H9 (cell line): ENCODE measurements at regions not wholly inside any gene's neighbourhood (a gene's known extent, or its start where the extent isn't known, plus 50 kb on each side); places are given as distances from the start of the nearest gene placed in this dataset.
"Not testable (repeated sequence)": the region's sequence is repeated elsewhere in the genome, so short reads cannot be mapped to it uniquely, and the experiment has no call there.

Source experiments
- DNase-seq: peaks from one replicate; pipeline ENCODE4 v3.0.0-alpha.2; 2017
- H2AFZ ChIP-seq: one replicate; pipeline ENCODE4 v1.6.1; 2013; ENCODE audit warnings: mild to moderate bottlenecking, low read length, control low read depth, moderate library complexity
- H2AK5ac ChIP-seq: 2 replicates; pipeline ENCODE4 v1.6.1; 2013; ENCODE audit warnings: low read length, control low read depth, mixed read lengths; ENCODE audit not compliant: insufficient read length
- H2BK120ac ChIP-seq: one replicate; pipeline ENCODE4 v1.6.1; 2013; ENCODE audit warnings: low read depth, mild to moderate bottlenecking, low read length, control low read depth, inconsistent platforms; ENCODE audit not compliant: poor library complexity, severe bottlenecking
- H2BK12ac ChIP-seq: 2 replicates; pipeline ENCODE4 v1.6.1; 2013; ENCODE audit warnings: low read length, control low read depth, mixed read lengths, low read depth; ENCODE audit not compliant: insufficient read length
- H2BK15ac ChIP-seq: 2 replicates; pipeline ENCODE4 v1.6.1; 2013; ENCODE audit warnings: low read depth, low read length, control low read depth
- H2BK20ac ChIP-seq: one replicate; pipeline ENCODE4 v1.6.1; 2013; ENCODE audit warnings: low read depth, mild to moderate bottlenecking, low read length, control low read depth, inconsistent platforms; ENCODE audit not compliant: poor library complexity, severe bottlenecking
- H2BK5ac ChIP-seq: 2 replicates; pipeline ENCODE4 v1.6.1; 2013; ENCODE audit warnings: low read length, control low read depth, mixed read lengths; ENCODE audit not compliant: insufficient read length
- H3K14ac ChIP-seq: 2 replicates; pipeline ENCODE4 v1.6.1; 2013; ENCODE audit warnings: low read length, control low read depth; ENCODE audit not compliant: insufficient read depth
- H3K18ac ChIP-seq: 2 replicates; pipeline ENCODE4 v1.6.1; 2013; ENCODE audit warnings: low read depth, mild to moderate bottlenecking, mixed read lengths, low read length, control low read depth; ENCODE audit not compliant: insufficient read length
- H3K23ac ChIP-seq: 2 replicates; pipeline ENCODE4 v1.6.1; 2013; ENCODE audit warnings: low read length, control low read depth, mixed read lengths, low read depth; ENCODE audit not compliant: insufficient read length
- H3K23me2 ChIP-seq: 2 replicates; pipeline ENCODE4 v1.6.1; 2013; ENCODE audit warnings: low read depth, mild to moderate bottlenecking, mixed read lengths, low read length, control low read depth; ENCODE audit not compliant: insufficient read length, poor library complexity, severe bottlenecking
- H3K27ac ChIP-seq: 2 replicates; pipeline ENCODE4 v1.5.1; 2013; ENCODE audit warnings: low read length, control low read depth, mixed read lengths, low read depth; ENCODE audit not compliant: insufficient read length
- H3K27me3 ChIP-seq: 2 replicates; pipeline ENCODE4 v1.6.1; 2013; ENCODE audit warnings: low read length, control low read depth, inconsistent platforms; ENCODE audit not compliant: insufficient read depth
- H3K4ac ChIP-seq: 2 replicates; pipeline ENCODE4 v1.6.1; 2013; ENCODE audit warnings: low read depth, mild to moderate bottlenecking, control low read depth, inconsistent platforms, low read length, moderate library complexity
- H3K4me1 ChIP-seq: 2 replicates; pipeline ENCODE4 v1.6.1; 2013; ENCODE audit warnings: low read length, control low read depth, inconsistent platforms; ENCODE audit not compliant: insufficient read depth
- H3K4me2 ChIP-seq: 2 replicates; pipeline ENCODE4 v1.6.1; 2013; ENCODE audit warnings: low read length, control low read depth, mixed read lengths; ENCODE audit not compliant: insufficient read length, insufficient read depth
- H3K56ac ChIP-seq: 2 replicates; pipeline ENCODE4 v1.6.1; 2013; ENCODE audit warnings: low read depth, mild to moderate bottlenecking, mixed read lengths, low read length, control low read depth; ENCODE audit not compliant: insufficient read length
- H3K79me1 ChIP-seq: 2 replicates; pipeline ENCODE4 v1.6.1; 2013; ENCODE audit warnings: low read depth, mild to moderate bottlenecking, moderate library complexity, low read length, control low read depth, inconsistent platforms; ENCODE audit not compliant: insufficient read depth, poor library complexity, severe bottlenecking
- H3K79me2 ChIP-seq: 2 replicates; pipeline ENCODE4 v1.6.1; 2013; ENCODE audit warnings: low read length, control low read depth, inconsistent platforms; ENCODE audit not compliant: insufficient read depth
- H3K9ac ChIP-seq: 2 replicates; pipeline ENCODE4 v1.6.1; 2013; ENCODE audit warnings: low read length, control low read depth, mixed read lengths; ENCODE audit not compliant: insufficient read length; ENCODE audit errors: extremely low read depth
- H3K9me3 ChIP-seq: one replicate; pipeline ENCODE4 v1.6.1; 2013; ENCODE audit warnings: low read depth, low read length, inconsistent platforms; ENCODE audit not compliant: control insufficient read depth
- H3T11ph ChIP-seq: one replicate; pipeline ENCODE4 v1.6.1; 2013; ENCODE audit warnings: mild to moderate bottlenecking, low read length, control low read depth, inconsistent platforms
- H4K20me1 ChIP-seq: one replicate; pipeline ENCODE4 v1.6.1; 2013; ENCODE audit not compliant: control insufficient read depth, insufficient read length, insufficient read depth
- H4K5ac ChIP-seq: 2 replicates; pipeline ENCODE4 v1.6.1; 2013; ENCODE audit warnings: low read depth, mild to moderate bottlenecking, mixed read lengths, low read length, control low read depth; ENCODE audit not compliant: insufficient read length
- H4K8ac ChIP-seq: replicated peaks from 2 replicates; pipeline ENCODE4 v1.6.1; 2013; ENCODE audit warnings: low read length, control low read depth, mixed read lengths, low read depth; ENCODE audit not compliant: insufficient read length
- H4K91ac ChIP-seq: 2 replicates; pipeline ENCODE4 v1.6.1; 2013; ENCODE audit warnings: low read depth, mild to moderate bottlenecking, moderate library complexity, mixed read lengths, low read length, control low read depth; ENCODE audit not compliant: insufficient read length
- H3K27ac Mint-ChIP-seq, 3 experiments: 2 replicates in 2 of 3; 3 replicates in 1 of 3; pipeline ENCODE4 v1.8.0; 2020 to 2021; ENCODE audit warnings: mixed read lengths in 3 of 3, mild to moderate bottlenecking in 1 of 3, moderate library complexity in 1 of 3
- H3K27me3 Mint-ChIP-seq: 2 replicates; pipeline ENCODE4 v1.8.0; 2021; ENCODE audit warnings: low read depth, mild to moderate bottlenecking, moderate library complexity, mixed read lengths
- H3K36me3 Mint-ChIP-seq, 3 experiments: 2 replicates in 2 of 3; 3 replicates in 1 of 3; pipeline ENCODE4 v1.8.0; 2020 to 2021; ENCODE audit warnings: low read depth in 3 of 3, mixed read lengths in 3 of 3; ENCODE audit not compliant: insufficient read depth in 1 of 3
- H3K4me1 Mint-ChIP-seq, 2 experiments: 2 replicates each; pipeline ENCODE4 v1.8.0; 2020; ENCODE audit warnings: mixed read lengths in 2 of 2
- H3K4me3 Mint-ChIP-seq, 2 experiments: 2 replicates in 1 of 2; 3 replicates in 1 of 2; pipeline ENCODE4 v1.8.0; 2020 to 2021; ENCODE audit warnings: mild to moderate bottlenecking in 2 of 2, mixed read lengths in 2 of 2, moderate library complexity in 1 of 2
- H3K9me3 Mint-ChIP-seq, 2 experiments: 2 replicates in 1 of 2; 3 replicates in 1 of 2; pipeline ENCODE4 v1.8.0; 2020; ENCODE audit warnings: mild to moderate bottlenecking in 2 of 2, mixed read lengths in 2 of 2, moderate library complexity in 1 of 2
- WGBS: extraction: QIAGEN DNeasy Blood & Tissue Kit; methylation state at CpG from one replicate; pipeline ENCODE4 v1.1.7; 2013; ENCODE audit warnings: missing lambda C conversion rate, low lambda C conversion rate, mixed read lengths; ENCODE audit not compliant: insufficient read length; ENCODE audit errors: extremely low coverage; 5-methylcytosine and 5-hydroxymethylcytosine counted together
- TF ChIP-seq, protein P1 (sequence below): fragments of 200-600 bp; sonication (generic); conservative IDR thresholded peaks from 3 replicates; pipeline ENCODE4 v1.8.0; 2021; ENCODE audit warnings: antibody characterized with exemption, mild to moderate bottlenecking

DNA sequence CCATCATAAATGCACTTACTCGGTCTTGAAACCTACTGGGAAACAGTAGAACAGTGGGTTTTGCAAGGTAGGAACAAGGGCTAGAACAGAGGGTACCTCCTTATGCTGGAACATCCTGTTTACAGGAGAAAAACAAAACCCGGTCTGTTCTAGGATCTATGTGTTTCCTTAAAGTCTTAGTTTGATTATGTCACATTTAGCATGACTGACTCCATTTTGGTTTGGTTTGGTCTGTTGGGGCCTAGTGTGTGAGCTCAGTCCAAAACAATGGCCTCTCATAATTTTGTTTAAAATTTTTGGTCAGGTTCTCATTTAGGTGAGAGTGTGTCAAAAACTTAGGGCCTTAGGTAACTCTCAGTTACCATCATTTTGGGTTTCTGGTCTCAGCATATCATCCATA is 96.3 kb upstream of the TRIM24 start:
- no peak overlapping the region for H4K5ac ChIP-seq
- no peaks in the 10 kb centered on the region for H3K9me3 ChIP-seq
- H3K23ac ChIP-seq, result no peak overlapping the region
- H3K9ac ChIP-seq, result no peak overlapping the region
- H2BK5ac ChIP-seq, result no peak overlapping the region
- Mint-ChIP-seq H3K4me1 (peaks cover 10 to 14% of the 10 kb centered on the region in 2 experiments), H3K9me3 (peaks cover 3 to 4% of the 10 kb centered on the region in 2 experiments; a peak in 2 of 5 replicates), H3K27me3 (no peaks in the 10 kb centered on the region; the same call in 1 of the 2 replicates), H3K27ac (no peak overlapping the region), H3K36me3 (peaks cover 3 to 6% (median 4%) of the 10 kb centered on the region in 3 experiments; a peak in 4 of 7 replicates), H3K4me3 (no peak overlapping the region)
- TF ChIP-seq, protein P1, sequence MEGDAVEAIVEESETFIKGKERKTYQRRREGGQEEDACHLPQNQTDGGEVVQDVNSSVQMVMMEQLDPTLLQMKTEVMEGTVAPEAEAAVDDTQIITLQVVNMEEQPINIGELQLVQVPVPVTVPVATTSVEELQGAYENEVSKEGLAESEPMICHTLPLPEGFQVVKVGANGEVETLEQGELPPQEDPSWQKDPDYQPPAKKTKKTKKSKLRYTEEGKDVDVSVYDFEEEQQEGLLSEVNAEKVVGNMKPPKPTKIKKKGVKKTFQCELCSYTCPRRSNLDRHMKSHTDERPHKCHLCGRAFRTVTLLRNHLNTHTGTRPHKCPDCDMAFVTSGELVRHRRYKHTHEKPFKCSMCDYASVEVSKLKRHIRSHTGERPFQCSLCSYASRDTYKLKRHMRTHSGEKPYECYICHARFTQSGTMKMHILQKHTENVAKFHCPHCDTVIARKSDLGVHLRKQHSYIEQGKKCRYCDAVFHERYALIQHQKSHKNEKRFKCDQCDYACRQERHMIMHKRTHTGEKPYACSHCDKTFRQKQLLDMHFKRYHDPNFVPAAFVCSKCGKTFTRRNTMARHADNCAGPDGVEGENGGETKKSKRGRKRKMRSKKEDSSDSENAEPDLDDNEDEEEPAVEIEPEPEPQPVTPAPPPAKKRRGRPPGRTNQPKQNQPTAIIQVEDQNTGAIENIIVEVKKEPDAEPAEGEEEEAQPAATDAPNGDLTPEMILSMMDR, result no peak
- no peak overlapping the region for H4K91ac ChIP-seq
- no peak overlapping the region for H3K4me2 ChIP-seq
- no peak overlapping the region for H3K14ac ChIP-seq
- H3K18ac ChIP-seq, result no peak overlapping the region
- H3K23me2 ChIP-seq, result no peaks in the 10 kb centered on the region
- no peak overlapping the region for H2BK15ac ChIP-seq
- DNase-seq, result no peak
- no peaks in the 10 kb centered on the region for H3K27me3 ChIP-seq
- H2BK20ac ChIP-seq, result no peak overlapping the region
- WGBS, result no CpG with 5 or more reads among the region's 2 CpGs
- no peak overlapping the region for H3K56ac ChIP-seq
- H2BK12ac ChIP-seq, result no peak overlapping the region
- H2AK5ac ChIP-seq, result no peak overlapping the region
- H4K8ac ChIP-seq, result no peak overlapping the region
- H3K4me1 ChIP-seq, result no peaks in the 10 kb centered on the region
- no peaks in the 10 kb centered on the region for H4K20me1 ChIP-seq
- H2AFZ ChIP-seq, result no peak overlapping the region
- H3K79me2 ChIP-seq, result no peaks in the 10 kb centered on the region
- no peak overlapping the region for H3K4ac ChIP-seq
- no peak overlapping the region for H2BK120ac ChIP-seq
- H3K79me1 ChIP-seq, result no peaks in the 10 kb centered on the region
- no peak overlapping the region for H3K27ac ChIP-seq
- no peak overlapping the region for H3T11ph ChIP-seq

DNA sequence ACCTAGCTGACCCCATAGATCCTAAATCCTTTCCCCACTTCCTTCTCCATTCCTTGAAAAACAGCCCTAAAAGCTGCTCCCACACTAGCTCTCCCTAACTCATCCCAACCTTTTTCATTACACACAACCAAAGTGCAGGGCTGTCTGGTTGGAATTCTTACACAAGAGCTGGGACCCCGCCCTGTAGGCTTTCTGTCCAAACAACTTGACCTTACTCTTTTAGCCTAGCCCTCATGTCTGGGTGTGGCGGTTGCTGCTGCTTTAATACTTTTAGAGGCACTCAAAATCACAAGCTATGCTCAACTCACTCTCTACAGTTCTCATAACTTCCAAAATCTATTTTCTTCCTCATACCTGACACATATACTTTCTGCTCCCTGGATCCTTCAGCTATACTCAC is 93.9 kb upstream of the TRIM24 start:
- not testable (repeated sequence) for H3K56ac ChIP-seq, H3K27me3 ChIP-seq, DNase-seq

More for the DNA sequence above, 93.9 kb upstream of the TRIM24 start:
- not testable (repeated sequence) for H3K4me2 ChIP-seq, H3K27me3 Mint-ChIP-seq, H3K4me1 Mint-ChIP-seq, H3K79me1 ChIP-seq, H4K5ac ChIP-seq, H2BK5ac ChIP-seq, H2BK12ac ChIP-seq, H3K18ac ChIP-seq, H3K9ac ChIP-seq, H3K79me2 ChIP-seq, H2BK20ac ChIP-seq, H3K23me2 ChIP-seq, H3K9me3 ChIP-seq, H3K4me1 ChIP-seq, H2AK5ac ChIP-seq, H2AFZ ChIP-seq, H3K14ac ChIP-seq, H4K8ac ChIP-seq, H3K4ac ChIP-seq, H2BK120ac ChIP-seq, H2BK15ac ChIP-seq, H3K4me3 Mint-ChIP-seq, H3K27ac ChIP-seq, H3K23ac ChIP-seq, H3T11ph ChIP-seq, H4K20me1 ChIP-seq, H3K27ac Mint-ChIP-seq, H4K91ac ChIP-seq
- Mint-ChIP-seq H3K9me3 (peaks cover 25% of the 10 kb centered on the region in 2 experiments), H3K36me3 (peaks cover 20 to 23% (median 23%) of the 10 kb centered on the region in 3 experiments)
- WGBS, result no CpG with 5 or more reads among the region's 2 CpGs
